Prostate gland (tissue), 2 donors: ENCODE measurements at regions not wholly inside any gene's neighbourhood (a gene's known extent, or its start where the extent isn't known, plus 50 kb on each side); places are given as distances from the start of the nearest gene placed in this dataset.
"Not testable (repeated sequence)": the region's sequence is repeated elsewhere in the genome, so short reads cannot be mapped to it uniquely, and the experiment has no call there.

Source experiments
- CTCF ChIP-seq, 4 experiments: fragments of 200-600 bp in 2 of 4; fragments of 450-650 bp in 2 of 4; sonication (generic) in 2 of 4; IDR thresholded peaks; 1 replicate in 3 of 4; 2 replicates in 1 of 4; pipeline ENCODE4 v1.5.1; 2016 to 2019; ENCODE audit warnings: antibody characterized with exemption in 4 of 4, mild to moderate bottlenecking in 2 of 4, moderate library complexity in 2 of 4
- POLR2A ChIP-seq: fragments of 450-650 bp; IDR thresholded peaks from one replicate; pipeline ENCODE4 v1.6.1; 2016; ENCODE audit warnings: antibody characterized with exemption, mild to moderate bottlenecking

DNA sequence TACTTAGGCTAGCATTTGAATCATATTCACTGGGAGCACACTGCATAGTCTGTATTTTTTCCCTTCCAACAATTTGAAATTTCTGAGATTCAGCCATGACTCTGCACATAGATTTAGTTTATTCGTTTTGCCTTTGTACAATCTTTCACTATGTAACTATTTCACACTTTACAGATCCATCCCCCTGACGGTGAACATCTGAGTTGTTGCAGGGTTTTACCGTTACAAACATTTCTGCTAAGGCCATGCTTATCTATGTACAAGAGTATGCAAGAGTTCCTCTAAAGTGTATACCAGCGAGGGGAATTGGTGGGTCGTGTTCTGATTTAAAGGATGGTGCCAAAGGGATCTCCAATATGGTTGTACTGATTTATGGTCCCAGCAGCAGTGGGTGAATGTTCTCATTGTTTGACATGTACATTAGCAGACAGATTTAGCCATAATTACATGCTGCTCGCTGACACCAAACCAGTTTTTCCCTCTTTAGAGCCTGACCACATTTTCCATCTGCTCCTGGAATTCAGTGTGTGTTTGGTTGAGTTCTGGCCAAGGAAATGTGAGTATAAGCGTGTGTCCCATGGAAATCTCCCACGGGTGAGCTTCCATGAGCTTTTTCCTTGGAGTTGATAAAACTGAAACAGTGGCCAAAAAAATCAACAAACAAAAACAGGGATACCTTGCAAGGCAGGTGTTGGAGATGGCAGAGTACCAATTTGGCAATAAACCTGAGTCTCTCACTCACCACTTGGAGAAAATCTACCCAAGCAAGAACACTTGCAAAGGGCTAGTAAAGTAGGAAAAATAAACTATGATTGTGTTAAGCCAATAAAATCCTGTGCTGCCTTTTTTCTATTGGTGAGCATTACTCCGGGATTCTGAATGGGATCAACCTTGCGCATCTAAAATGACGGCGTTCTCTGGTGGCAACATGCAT is 149.7 kb upstream of the MXRA5 start:
- not testable (repeated sequence) for TF ChIP-seq CTCF (IDR thresholded peaks at IDR 0.05); POLR2A
